WTC11 (cell line): ENCODE measurements at regions not wholly inside any gene's neighbourhood (a gene's known extent, or its start where the extent isn't known, plus 50 kb on each side); places are given as distances from the start of the nearest gene placed in this dataset.

Experiments used
- EMX1 ChIP-seq: fragments of 250-450 bp; sonication (Bioruptor Pico); IDR thresholded peaks from 2 replicates; pipeline ENCODE4 v1.8.0; 2021; ENCODE audit warnings: mild to moderate bottlenecking
- RORB ChIP-seq: fragments of 250-450 bp; sonication (Bioruptor Pico); IDR thresholded peaks from 2 replicates; pipeline ENCODE4 v1.9.0; 2021; ENCODE audit warnings: mild to moderate bottlenecking
- SMAD4 ChIP-seq: sonication (generic); formaldehyde crosslinking; IDR thresholded peaks from 2 replicates; pipeline ENCODE4 v1.8.0; 2022; ENCODE audit warnings: mild to moderate bottlenecking, missing genetic modification reagents
- SP1 ChIP-seq: sonication (generic); formaldehyde crosslinking; conservative IDR thresholded peaks from 2 replicates; pipeline ENCODE4 v1.8.1; 2022; ENCODE audit warnings: missing genetic modification reagents
- TEAD4 ChIP-seq: sonication (generic); formaldehyde crosslinking; IDR thresholded peaks from 2 replicates; pipeline ENCODE4 v1.8.0; 2022; ENCODE audit warnings: mild to moderate bottlenecking, missing genetic modification reagents
- ZNF121 ChIP-seq: sonication (generic); formaldehyde crosslinking; IDR thresholded peaks from 2 replicates; pipeline ENCODE4 v1.8.0; 2023; ENCODE audit warnings: missing genetic modification reagents
- TF ChIP-seq, protein P1 (sequence below): fragments of 200-600 bp; IDR thresholded peaks from 2 replicates; pipeline ENCODE4 v1.8.0; 2022; ENCODE audit warnings: antibody characterized with exemption
- TF ChIP-seq, protein P2 (sequence below): sonication (generic); formaldehyde crosslinking; IDR thresholded peaks from 2 replicates; pipeline ENCODE4 v1.8.1; 2023; ENCODE audit warnings: mild to moderate bottlenecking, moderate library complexity, missing genetic modification reagents
- TF ChIP-seq, protein P3 (sequence below): sonication (generic); formaldehyde crosslinking; IDR thresholded peaks from 2 replicates; pipeline ENCODE4 v1.8.1; 2022; ENCODE audit warnings: missing genetic modification reagents, borderline replicate concordance
- TF ChIP-seq, protein P4 (sequence below): sonication (generic); formaldehyde crosslinking; IDR thresholded peaks from 2 replicates; pipeline ENCODE4 v1.8.0; 2023; ENCODE audit warnings: mild to moderate bottlenecking, missing genetic modification reagents

DNA sequence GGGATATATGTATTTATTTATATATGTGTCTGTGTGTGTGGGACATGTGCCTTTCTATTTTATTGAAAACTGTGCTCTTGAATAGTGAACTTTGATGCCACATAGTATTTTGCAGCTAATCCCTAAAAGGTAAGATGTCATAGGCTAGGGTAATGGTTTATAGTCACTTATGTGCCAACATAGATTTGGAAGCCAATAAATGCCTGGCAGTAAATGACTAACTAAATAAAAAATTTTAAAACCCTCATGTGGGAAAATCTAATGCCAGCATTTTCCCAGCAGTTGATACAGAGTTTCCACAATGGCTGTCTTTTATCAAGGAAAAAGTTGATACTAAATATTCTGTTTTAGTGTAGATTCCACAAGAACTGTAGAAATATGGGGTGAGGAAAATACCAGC lies 101.5 kb upstream of the IMMP2L start:
- TF ChIP-seq EMX1 (CRISPR knock-in tag) (no peak), TEAD4 (CRISPR knock-in tag) (no peak), SMAD4 (no peak), SP1 (no peak), ZNF121 (CRISPR knock-in tag) (no peak), RORB (CRISPR knock-in tag) (no peak)
- TF ChIP-seq, protein P1, sequence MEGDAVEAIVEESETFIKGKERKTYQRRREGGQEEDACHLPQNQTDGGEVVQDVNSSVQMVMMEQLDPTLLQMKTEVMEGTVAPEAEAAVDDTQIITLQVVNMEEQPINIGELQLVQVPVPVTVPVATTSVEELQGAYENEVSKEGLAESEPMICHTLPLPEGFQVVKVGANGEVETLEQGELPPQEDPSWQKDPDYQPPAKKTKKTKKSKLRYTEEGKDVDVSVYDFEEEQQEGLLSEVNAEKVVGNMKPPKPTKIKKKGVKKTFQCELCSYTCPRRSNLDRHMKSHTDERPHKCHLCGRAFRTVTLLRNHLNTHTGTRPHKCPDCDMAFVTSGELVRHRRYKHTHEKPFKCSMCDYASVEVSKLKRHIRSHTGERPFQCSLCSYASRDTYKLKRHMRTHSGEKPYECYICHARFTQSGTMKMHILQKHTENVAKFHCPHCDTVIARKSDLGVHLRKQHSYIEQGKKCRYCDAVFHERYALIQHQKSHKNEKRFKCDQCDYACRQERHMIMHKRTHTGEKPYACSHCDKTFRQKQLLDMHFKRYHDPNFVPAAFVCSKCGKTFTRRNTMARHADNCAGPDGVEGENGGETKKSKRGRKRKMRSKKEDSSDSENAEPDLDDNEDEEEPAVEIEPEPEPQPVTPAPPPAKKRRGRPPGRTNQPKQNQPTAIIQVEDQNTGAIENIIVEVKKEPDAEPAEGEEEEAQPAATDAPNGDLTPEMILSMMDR = no peak
- TF ChIP-seq, protein P2, sequence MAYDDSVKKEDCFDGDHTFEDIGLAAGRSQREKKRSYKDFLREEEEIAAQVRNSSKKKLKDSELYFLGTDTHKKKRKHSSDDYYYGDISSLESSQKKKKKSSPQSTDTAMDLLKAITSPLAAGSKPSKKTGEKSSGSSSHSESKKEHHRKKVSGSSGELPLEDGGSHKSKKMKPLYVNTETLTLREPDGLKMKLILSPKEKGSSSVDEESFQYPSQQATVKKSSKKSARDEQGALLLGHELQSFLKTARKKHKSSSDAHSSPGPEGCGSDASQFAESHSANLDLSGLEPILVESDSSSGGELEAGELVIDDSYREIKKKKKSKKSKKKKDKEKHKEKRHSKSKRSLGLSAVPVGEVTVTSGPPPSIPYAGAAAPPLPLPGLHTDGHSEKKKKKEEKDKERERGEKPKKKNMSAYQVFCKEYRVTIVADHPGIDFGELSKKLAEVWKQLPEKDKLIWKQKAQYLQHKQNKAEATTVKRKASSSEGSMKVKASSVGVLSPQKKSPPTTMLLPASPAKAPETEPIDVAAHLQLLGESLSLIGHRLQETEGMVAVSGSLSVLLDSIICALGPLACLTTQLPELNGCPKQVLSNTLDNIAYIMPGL (CRISPR knock-in tag) = no peak
- TF ChIP-seq, protein P3, sequence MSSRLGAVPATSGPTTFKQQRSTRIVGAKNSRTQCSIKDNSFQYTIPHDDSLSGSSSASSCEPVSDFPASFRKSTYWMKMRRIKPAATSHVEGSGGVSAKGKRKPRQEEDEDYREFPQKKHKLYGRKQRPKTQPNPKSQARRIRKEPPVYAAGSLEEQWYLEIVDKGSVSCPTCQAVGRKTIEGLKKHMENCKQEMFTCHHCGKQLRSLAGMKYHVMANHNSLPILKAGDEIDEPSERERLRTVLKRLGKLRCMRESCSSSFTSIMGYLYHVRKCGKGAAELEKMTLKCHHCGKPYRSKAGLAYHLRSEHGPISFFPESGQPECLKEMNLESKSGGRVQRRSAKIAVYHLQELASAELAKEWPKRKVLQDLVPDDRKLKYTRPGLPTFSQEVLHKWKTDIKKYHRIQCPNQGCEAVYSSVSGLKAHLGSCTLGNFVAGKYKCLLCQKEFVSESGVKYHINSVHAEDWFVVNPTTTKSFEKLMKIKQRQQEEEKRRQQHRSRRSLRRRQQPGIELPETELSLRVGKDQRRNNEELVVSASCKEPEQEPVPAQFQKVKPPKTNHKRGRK (CRISPR knock-in tag) = no peak
- TF ChIP-seq, protein P4, sequence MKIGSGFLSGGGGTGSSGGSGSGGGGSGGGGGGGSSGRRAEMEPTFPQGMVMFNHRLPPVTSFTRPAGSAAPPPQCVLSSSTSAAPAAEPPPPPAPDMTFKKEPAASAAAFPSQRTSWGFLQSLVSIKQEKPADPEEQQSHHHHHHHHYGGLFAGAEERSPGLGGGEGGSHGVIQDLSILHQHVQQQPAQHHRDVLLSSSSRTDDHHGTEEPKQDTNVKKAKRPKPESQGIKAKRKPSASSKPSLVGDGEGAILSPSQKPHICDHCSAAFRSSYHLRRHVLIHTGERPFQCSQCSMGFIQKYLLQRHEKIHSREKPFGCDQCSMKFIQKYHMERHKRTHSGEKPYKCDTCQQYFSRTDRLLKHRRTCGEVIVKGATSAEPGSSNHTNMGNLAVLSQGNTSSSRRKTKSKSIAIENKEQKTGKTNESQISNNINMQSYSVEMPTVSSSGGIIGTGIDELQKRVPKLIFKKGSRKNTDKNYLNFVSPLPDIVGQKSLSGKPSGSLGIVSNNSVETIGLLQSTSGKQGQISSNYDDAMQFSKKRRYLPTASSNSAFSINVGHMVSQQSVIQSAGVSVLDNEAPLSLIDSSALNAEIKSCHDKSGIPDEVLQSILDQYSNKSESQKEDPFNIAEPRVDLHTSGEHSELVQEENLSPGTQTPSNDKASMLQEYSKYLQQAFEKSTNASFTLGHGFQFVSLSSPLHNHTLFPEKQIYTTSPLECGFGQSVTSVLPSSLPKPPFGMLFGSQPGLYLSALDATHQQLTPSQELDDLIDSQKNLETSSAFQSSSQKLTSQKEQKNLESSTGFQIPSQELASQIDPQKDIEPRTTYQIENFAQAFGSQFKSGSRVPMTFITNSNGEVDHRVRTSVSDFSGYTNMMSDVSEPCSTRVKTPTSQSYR (CRISPR knock-in tag) = no peak
